Lower lobe of right lung (tissue), 2 donors: ENCODE measurements at regions not wholly inside any gene's neighbourhood (a gene's known extent, or its start where the extent isn't known, plus 50 kb on each side); places are given as distances from the start of the nearest gene placed in this dataset.

Source experiments
- ATAC-seq, 2 donors: fragments of 200-7000 bp; cut with Tn5 transposase; one replicate each; pipeline ENCODE4 v1.9.1; 2020 to 2022; ENCODE audit warnings: mild to moderate bottlenecking in 2 of 2, moderate library complexity in 2 of 2
- DNase-seq: peaks from one replicate; pipeline ENCODE4 v3.0.0-alpha.2; 2020
- H3K27ac ChIP-seq: fragments of 200-600 bp; one replicate; pipeline ENCODE4 v1.8.0; 2022
- H3K27me3 ChIP-seq: fragments of 200-600 bp; one replicate; pipeline ENCODE4 v1.8.0; 2022; ENCODE audit warnings: low read depth
- H3K36me3 ChIP-seq: fragments of 200-600 bp; one replicate; pipeline ENCODE4 v1.8.0; 2022; ENCODE audit warnings: mild to moderate bottlenecking
- H3K4me1 ChIP-seq: fragments of 200-600 bp; one replicate; pipeline ENCODE4 v1.8.0; 2022
- H3K4me3 ChIP-seq: fragments of 200-600 bp; one replicate; pipeline ENCODE4 v1.8.0; 2022; ENCODE audit warnings: mild to moderate bottlenecking
- H3K9me3 ChIP-seq: fragments of 200-600 bp; one replicate; pipeline ENCODE4 v1.8.0; 2022
- intact Hi-C: fragments of 100-400 bp; cut with DNase I; formaldehyde crosslinking; loops from one replicate; pipeline ENCODE4 v1.11.0; 2022
- TF ChIP-seq, protein P1 (sequence below): fragments of 200-600 bp; IDR thresholded peaks from one replicate; pipeline ENCODE4 v1.8.0; 2022; ENCODE audit warnings: antibody characterized with exemption, mild to moderate bottlenecking
- donor health status: DM: no; HTN: yes; CAD: no; lungs with severe emphysema.

DNA sequence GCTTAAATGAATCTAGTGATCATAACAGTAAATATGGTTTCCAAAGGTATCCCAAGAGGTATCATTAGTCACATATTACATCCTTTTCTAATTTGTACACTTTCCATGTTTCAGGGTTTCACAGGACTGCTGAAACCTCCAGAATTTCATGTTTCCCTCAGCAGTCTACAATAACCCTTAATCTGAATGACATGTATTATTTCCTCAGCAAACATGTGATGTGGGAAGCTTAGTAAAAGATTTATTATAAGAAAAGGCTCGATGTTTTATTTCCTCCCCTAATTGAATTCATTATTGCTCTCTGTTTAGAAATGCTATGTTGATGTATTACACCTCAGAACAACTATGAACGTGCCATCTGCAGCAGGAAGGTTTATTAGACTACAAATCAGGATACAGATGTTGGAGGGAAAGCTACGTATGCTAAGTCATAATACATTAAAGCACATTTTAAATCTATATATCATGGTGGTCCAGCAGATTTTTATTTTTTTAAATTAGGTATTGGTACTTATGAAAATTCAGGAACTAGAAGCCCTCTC is 52.5 kb upstream of the SKAP2 start:
- Histone ChIP-seq H3K27ac (no peak overlapping the region), H3K36me3 (no peaks in the 10 kb centered on the region), H3K27me3 (no peaks in the 10 kb centered on the region), H3K4me1 (no peaks in the 10 kb centered on the region), H3K9me3 (no peaks in the 10 kb centered on the region), H3K4me3 (no peak overlapping the region)
- intact Hi-C loops = no loop called here
- TF ChIP-seq, protein P1, sequence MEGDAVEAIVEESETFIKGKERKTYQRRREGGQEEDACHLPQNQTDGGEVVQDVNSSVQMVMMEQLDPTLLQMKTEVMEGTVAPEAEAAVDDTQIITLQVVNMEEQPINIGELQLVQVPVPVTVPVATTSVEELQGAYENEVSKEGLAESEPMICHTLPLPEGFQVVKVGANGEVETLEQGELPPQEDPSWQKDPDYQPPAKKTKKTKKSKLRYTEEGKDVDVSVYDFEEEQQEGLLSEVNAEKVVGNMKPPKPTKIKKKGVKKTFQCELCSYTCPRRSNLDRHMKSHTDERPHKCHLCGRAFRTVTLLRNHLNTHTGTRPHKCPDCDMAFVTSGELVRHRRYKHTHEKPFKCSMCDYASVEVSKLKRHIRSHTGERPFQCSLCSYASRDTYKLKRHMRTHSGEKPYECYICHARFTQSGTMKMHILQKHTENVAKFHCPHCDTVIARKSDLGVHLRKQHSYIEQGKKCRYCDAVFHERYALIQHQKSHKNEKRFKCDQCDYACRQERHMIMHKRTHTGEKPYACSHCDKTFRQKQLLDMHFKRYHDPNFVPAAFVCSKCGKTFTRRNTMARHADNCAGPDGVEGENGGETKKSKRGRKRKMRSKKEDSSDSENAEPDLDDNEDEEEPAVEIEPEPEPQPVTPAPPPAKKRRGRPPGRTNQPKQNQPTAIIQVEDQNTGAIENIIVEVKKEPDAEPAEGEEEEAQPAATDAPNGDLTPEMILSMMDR = no peak
- ATAC-seq (no peak), DNase-seq (no peak)

DNA sequence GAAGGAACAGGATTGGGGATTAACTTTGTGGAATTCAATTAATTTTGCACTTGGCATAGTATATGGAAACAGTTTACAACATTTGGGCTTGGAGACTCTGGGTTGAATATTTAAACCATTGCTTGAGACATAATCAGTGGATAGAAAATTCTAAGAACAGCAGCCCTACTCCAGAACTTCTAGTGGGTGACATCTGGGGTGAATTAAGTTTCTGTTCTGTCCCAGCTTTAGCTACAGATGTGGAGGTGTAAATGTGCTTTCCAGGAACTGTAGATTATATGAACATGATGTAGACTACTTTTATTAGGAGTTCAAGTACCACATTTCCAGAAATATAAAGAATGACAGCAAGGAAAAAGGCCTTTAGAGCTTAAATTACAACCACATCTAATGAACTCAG is 51.9 kb upstream of the SKAP2 start:
- Histone ChIP-seq H3K4me3 (no peak overlapping the region), H3K9me3 (no peaks in the 10 kb centered on the region), H3K27ac (no peak overlapping the region), H3K4me1 (no peaks in the 10 kb centered on the region), H3K27me3 (no peaks in the 10 kb centered on the region), H3K36me3 (no peaks in the 10 kb centered on the region)
- DNase-seq = no peak
- ATAC-seq = no peak
- intact Hi-C loops = no loop called here
- TF ChIP-seq, protein P1 = no peak
